Activated CD4-positive, alpha-beta T cell treated with anti-CD3 and anti-CD28 coated beads, Interleukin-2, amount 50 U/mL, for 48 hours (primary cell): ENCODE measurements at regions not wholly inside any gene's neighbourhood (a gene's known extent, or its start where the extent isn't known, plus 50 kb on each side); places are given as distances from the start of the nearest gene placed in this dataset.

Experiments
- DNase-seq, 2 experiments: peaks; one replicate each; pipeline ENCODE4 v3.0.0-alpha.2; 2020

DNA sequence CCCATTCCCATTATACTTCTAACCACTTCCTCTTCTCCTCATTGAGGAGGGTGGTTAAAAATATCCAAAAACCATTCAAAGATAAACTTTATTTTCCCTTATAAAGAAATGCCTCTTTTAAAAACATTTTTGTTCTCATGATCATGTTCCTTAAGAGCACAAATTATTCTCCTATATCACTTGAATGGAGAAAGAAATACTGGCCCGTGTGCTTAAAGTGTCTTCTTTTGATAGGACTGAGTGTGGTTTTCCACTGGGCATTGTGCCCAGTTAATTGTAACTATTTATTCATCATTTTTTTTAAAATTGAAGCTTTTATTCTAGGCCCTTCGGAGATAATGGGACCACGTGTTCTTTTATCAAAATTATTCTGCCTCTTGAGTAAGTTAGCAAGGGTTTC lies 871.5 kb downstream of the QKI start:
- no peak for DNase-seq

DNA sequence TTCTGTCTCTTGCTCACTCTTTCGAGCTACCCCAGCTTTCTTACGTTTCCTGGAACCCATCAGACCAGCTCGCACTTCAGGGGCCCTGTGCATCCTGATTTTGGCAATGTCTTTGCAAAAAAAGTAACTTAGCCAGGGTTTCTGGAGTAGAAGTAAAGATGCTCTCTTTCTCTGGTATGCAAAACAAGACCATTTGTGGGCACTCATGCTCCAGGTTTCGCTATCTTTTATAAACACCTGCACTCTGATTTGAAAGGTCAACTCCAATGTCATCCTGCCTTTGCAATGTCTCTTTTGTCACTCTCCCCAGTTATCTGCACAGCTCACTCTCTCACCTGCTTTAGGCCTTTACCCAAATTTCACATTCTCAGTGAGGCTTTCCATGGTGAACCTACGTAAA lies 869.1 kb downstream of the QKI start:
- no peak for DNase-seq

DNA sequence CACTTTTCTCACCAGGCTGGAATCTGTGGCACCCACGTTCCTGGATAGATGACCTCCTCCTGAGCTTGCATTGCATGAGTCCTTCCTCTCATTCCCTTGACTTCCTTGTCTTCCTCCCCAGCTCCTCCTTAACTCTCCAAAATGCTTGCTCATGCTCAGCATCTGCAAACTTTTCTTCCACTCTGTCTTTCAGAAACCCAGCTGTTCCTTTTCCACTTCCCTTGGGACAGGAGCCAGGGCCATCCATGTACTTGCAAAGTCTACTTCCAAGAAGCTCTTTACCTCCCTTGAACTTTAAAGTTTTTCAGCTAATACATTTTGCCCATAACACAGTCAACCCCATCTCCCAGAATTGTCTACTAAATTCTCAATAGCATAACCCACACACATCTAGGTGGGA lies 861.7 kb downstream of the QKI start:
- DNase-seq, result no peak

DNA sequence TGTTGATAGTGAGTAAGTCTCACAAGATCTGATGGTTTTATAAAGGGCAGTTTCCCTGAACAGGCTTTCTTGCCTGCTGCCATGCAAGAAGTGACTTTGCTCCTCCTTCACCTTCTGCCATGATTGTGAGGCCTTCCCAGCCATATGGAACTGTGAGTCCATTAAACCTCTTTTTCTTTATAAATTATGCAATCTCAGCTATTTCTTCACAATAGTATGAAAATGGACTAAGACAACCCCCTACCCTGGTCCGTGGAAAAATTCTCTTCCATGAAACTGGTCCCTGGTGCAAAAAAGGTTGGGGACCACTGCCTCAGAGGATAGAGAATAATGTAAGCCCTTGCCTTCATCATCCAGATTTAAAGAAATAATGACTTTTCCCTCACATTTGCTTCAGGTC lies 861.3 kb downstream of the QKI start:
- no peak for DNase-seq

DNA sequence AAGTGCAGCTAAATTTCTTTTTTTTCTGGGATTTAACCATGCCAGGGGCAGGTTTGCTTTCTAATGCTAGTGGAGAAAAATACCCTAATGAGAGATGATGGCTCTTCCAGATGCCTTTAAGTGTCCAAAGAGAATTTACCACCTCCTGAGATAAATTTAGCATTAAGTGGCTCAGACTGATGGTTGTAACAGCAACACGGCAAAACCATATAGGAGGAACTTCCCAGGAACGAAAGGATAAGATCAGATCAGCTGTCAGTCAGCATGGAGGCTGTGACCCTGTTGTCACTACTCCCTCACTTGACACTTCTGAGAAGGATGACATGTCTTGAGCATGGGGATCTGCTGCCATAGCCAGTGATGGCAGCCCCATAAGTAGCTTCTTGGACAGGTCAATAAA lies 860.0 kb downstream of the QKI start:
- DNase-seq, result no peak

DNA sequence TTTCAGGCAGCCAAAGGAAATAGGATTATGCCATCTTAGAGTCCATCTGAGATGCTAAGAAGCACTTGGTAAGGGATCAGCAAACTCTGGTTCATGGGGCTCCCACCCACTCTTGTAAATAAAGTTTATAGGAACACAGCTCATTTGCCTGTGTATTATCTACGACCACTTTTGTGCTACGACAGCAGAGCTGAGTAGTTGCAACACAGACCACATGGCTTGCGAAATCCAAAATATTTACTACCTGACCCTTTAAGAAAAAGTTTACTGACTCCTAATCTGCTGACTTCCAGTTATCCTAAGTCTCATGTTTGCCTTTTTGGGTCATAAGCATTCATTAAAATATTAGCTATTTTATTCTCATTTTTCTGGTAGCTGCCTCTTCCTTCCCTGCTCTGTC lies 859.0 kb downstream of the QKI start:
- DNase-seq, result no peak

DNA sequence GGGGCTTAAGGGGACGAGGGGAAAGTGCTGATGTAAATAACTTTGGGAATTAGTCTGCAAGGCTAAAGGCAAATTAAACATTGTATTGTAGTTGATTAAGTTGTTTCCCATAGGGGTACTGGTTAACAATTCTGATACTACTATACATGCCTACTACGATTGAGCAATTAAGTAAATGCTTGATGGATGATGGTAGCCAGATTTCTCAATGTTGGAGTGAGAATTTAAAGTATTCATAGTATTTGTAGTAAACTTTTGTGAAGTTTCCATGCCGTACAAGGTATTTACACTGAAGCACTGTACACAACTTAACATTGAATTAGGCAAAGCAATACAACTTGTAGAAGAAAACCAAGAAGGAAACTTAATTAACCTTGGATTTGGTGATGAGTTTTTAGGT lies 852.3 kb downstream of the QKI start:
- DNase-seq, result no peak

DNA sequence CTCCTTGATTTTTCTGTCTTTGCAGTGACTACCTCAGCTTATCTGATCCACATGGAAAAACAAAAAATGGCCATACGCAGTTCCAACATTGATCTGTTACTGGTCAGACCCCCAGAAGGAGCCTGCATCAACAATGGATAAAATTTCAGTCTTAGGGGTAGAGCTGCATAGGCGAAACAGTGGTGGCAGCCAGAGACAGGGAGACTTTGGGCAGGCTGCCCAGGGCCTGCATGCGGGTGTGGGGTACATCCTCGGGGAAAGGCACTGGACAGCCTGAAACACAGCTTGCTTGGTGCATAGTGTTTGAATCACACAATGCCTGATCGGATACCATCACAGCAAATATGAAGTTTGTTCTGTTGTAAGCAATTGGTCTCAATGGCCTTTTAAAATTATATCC lies 847.8 kb downstream of the QKI start:
- no peak for DNase-seq

DNA sequence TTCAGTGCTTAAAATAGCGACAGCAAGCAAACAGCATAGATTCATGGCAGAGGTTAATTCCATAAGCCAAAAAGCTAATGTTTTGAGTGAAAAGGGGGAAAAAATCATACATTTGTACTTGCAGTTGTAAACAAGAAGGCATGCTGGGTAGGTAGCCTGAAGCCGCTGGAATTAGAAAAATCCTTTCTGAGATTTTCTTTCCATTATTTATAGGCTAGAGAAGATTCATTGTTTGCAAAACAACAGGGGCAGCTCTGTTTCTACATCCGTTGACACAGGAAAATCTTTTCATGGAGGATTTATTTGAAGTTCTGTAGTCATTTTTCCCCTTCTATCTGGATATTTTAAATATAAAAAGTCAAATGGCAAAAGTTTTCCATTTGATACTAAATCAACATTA lies 843.9 kb downstream of the QKI start:
- no peak for DNase-seq

DNA sequence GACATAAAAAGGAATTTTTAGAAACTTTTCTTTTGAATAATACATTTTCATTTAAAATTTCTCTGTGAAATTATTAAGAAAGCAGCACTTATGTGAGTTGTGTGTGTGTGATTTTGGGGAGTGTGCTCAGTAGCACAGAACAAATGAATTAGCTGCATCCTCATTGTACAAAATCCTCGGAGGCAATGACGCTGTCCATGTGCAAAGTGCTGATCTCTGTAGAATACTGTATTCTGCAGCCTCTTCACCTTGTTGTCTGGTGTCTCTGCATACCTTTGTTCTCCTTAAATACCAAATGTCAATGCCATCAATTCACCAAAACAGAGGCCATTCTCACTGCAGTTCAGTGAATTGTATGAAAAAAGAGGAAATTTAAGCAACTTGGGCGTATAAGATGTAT lies 838.4 kb downstream of the QKI start:
- no peak for DNase-seq

DNA sequence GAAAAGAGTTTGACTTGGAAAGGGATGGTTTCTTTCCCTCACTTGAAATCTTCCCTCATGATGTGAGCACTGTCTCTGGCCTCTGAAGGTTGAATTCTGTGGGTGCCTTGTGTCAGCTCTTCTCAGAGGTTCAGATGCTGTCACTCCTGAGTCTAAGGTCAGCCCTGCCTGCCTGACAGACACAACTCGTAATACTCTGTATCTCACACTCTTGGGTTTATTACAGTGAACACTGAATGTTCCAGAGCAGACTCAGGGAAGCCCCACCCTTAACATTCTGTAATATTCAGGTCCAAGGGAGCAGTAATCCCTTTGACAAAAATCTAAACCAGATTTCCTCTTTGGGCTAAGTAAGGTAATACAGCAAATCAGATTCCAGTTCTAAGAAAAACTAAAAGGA lies 837.8 kb downstream of the QKI start:
- no peak for DNase-seq

DNA sequence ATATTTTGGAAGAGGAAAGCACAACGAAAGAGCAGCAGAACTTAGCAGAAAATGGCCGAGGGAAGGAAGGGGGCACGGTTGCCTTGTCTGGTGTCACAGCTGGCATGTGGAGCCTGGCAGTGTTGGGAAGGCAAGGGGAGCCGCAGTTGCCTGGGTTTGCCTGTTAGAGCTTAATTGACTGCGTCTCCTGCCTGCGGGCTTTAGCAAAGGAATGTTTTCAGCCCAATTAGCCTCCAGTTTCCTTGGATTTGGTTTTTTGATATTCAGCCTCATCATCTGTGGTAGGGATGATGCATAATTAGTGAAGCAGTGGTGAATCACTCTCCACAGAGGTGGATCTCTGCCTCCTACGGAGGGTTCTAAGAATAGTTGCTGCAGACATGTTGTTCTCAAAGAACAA lies 832.6 kb downstream of the QKI start:
- DNase-seq, result no peak

DNA sequence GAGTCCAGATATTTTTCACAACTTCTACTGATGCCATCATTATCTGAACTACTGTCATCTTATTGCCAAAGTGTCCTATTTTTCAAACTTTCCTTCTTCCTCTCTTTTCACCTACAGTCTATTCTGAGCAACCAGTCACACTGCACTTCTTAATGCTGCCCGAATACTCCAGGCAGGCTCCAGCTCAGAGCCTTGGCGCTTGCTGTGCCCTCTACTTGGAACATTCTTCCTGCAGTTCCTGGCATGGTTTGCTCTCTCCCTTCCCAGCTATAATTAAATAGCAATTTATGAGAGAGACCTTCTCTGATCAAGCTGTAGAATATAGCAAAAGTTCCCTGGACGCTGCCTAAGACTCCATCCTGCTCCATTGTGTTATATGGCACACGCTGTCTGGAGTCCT lies 831.6 kb downstream of the QKI start:
- no peak for DNase-seq

DNA sequence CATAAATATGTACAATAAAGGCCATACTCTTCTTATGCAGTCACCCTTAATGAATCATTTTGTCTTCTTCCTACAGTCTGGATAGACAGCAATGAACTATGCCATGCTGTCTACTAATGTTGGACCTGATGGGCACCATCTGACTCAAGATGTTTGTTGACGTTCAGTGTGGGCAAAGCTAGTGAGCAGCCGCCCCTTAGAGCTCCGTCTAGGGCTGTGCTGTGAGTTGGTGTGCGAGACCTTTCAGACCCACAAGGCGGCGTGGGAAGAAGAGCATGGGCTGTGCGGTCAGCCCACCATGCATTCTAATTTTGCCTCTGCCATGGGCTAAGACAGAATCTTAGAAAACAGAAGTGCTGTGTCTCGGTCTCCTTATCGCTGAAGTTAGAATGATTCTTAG lies 829.4 kb downstream of the QKI start:
- no peak for DNase-seq

DNA sequence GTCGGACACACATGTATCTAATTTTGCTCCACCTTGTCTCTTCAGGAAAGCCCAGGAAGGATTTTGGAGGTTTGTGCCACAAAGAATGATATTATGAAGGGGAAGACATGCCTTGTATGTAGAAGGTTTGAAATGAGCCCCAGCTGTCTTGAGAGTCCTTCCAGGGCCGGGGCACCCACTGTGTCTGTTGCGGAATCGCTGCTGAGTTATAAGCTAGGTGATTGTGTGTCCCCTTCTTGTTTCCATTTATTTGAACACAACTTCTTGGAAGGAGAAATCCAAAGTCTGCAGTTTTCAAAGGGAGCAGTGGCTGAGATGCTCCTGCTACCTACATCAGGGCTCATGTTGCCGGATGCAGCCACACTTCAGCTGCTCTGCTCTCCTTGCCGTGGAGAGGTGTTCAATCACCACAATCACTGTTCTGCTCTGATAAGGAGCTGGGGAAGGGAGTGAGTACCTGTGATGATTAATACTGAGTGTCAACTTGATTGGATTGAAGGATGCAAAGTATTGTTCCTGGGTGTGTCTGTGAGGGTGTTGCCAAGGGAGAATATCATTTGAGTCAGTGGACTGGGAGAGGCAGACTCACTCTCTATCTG lies 828.6 kb downstream of the QKI start:
- no peak for DNase-seq

DNA sequence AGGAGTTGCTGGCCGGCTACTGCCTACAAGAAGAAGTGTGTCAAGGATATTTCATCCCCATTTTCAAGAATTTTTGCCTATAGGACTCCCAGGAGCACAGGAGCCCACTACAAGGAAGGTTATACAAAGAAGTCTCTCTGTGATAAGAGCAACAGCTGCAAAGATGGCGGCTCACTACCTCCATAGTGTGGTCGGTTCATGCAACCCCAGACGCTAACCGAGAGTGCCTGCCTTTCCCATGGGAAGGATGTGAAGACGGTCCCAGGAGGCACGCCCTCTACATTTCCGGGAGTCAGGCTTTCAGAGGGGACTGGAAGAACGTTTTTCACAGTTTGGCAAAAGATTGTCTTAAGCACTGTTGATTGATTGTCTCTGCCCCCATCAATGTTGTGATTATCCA lies 816.3 kb downstream of the QKI start:
- no peak for DNase-seq

DNA sequence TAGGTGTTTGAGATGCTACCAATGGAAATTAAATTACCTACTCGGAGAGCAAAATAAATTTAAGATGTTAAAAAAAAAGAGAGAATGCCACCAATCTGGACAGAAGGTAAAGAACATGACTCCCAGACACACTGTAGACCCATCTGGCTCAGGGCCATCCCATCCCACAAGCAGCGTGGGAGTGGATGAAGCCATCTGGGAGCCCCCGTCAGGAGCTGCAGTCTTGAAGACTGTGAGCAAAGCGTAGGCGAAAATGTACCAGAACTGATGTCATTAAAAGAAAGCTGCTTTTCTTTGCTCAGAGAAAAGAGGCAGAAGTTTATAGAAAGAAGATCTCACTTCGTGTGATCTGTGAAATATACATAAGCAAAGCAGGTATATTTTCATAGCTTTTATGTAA lies 815.7 kb downstream of the QKI start:
- no peak for DNase-seq

DNA sequence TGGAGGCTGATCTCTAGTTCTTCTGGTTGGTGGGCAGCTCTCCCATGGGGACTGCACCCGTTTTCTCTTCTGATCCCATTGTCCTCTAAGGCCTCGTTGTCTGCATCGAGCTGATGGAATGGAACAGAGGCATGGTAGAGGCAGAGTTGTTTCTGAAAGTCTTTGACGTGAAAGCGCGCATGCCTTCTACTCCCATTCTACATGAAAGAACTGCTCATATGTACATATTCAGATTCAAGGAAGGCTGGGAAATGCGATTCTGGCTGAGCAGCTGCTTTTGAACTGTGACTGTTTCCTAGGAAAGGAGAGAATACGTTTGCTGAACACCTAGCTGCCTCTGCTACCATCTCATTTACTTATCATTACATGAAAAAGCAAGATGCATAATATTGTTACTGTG lies 815.2 kb downstream of the QKI start:
- DNase-seq, result no peak

DNA sequence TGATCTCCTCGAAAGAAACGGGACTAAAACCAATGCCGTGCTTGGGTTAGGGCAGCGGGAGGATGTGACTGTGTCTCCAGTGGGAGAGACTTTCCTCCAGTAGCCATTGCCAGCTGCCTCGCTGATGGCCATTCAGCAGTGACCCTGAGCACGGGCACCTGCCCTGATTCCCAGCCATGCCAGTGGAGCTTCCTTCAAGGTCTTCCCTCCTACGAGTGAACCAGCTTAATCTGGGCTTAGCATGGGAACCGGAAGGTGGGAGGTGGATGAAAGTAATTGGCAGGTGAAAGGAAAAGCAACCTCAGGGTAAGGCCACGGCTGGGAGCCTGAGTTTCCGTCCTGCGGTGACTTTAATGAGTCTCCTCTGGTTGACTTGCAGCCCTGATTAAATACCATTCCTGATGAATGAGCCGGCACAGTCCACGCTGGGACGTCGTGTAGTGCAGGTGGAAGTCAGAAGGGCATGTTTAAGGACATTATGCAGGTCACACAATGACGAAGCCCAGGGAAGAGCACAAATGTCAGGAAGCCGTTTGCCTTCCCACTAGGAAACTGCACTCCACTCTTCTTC lies 813.5 kb downstream of the QKI start:
- no peak for DNase-seq

DNA sequence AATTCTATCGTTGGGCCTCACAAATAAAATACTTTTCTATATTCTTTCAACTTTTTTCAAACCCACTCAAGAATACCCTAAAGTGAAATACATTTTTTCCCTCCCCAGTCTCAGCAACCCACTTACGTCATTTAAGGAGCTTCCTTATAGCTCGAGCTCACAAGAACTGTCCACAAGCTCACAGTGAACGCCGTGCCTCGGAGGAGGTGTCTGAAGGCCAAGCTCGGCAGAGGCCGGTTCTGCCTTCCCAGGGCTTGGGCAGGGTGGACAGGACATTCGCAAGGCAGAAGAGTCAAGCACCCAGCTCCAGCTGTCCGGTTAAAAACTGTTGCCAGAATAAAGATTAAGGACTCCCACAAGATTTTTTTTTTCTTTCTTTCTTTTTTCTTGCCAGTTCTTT lies 802.3 kb downstream of the QKI start:
- no peak for DNase-seq

DNA sequence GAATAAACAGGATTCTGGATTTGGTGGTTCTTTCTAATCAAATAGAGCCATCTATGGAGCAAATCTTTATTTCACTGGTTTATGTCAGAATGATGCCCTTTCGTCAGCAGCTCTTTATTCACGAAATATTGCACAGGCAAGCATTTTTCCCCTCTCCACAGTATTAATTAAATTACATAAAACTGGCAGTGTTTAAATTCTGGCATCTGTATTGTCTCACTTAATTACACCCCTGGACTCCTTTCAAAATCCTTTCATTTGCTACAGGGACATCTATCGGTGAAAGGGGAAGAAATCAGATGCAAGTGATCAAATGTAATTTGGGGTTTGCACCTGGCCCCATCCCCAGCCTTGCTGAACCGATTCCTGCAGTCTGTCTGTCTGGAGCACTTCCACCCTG lies 801.9 kb downstream of the QKI start:
- no peak for DNase-seq

DNA sequence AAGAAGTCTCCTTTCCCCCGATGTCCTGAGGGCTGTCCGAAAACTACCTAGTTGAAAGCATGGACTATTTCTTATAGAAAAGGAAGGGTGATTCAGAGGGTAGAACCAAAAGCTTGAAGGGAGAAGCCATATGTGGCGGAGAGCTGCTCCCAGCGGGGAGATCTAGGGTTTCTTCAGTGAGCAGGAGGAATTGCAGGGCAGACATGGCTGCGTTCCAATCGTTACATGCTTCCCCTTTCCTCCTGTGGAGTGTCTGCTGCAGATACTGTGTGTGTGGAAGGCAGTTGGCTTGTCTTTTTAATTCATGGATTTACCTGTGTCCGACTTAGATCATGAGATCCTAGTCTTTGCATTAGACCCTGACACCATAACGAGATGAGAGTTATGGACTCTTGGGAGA lies 799.5 kb downstream of the QKI start:
- no peak for DNase-seq

DNA sequence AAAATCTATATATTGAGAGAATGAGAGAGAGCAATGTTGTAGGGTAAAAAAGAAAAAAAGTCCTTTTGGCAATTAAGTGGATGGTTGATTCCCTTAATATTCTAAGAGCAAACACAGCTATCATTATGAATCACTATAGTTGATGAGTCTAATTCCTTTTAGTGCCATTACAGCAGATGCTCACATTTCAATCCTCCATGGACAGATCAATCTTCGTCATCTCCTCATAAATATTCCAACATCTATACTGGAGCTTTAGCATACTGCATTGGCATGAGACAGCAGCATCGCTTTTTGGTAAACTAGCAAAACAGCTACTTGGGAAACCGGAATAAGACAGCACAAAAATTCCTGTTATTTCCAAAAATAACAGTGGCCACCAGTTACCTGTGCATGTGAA lies 796.7 kb downstream of the QKI start:
- no peak for DNase-seq

DNA sequence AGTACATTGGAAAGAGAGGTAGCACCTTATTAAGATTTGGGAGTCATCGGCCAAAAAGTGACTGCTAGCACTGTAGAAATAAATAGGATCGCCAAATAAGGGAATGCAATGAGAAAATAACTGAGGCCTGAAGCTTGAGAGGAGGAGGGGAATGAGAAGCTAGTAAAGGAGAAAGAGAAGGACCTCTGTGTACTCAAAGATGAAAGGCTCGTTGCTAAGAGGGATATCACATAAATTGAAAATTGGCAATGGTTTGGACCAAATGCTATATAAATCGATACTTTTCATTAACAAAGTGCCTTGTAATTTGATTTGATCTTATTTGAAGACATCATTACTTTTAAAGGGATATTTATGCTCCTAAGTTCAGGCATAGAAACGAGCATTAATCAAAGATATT lies 796.3 kb downstream of the QKI start:
- no peak for DNase-seq

DNA sequence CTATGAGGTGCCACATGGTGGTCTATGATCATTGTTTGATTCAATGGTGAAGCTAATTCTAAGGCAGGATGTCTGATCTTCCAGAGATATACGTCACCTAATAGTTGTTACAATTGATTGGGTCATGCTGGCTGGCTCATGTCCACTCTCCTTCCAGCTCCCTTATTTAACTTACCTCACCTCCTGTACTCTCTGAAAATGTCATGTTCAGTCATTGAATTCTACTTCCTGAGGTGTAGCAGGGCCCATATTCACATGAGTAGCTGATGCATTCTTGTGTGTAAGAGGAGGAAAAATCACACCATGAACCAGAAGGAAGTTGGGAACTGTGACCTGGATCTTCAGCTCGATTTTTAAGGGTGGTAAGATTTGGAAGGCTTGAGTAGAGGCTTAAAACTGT lies 795.8 kb downstream of the QKI start:
- no peak for DNase-seq

DNA sequence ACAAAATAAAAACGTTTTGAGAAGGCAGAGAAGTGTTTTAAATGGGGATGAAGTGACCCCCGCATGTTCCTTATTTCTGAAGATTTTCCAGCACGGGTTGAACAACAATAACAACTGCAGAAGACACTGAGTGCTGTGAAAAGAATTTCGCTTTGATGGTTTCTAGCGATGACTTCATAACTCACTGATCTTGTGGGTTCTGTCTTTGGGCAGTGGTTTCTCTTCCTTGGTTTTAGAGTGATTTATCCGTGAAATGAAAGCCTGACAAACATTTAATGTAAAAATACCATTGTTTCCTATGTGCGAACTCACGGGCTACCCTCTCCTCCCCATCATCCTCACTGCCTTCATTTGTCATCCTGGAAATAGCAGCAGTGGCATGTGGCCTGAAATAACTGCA lies 793.9 kb downstream of the QKI start:
- DNase-seq, result no peak
